ENCODE measurements at regions not wholly inside any gene's neighbourhood (a gene's known extent, or its start where the extent isn't known, plus 50 kb on each side); places are given as distances from the start of the nearest gene placed in this dataset.

- TF ChIP-seq CTCF (IDR thresholded peaks at IDR 0.05; ENCODE audit: low read depth, low read length) = no peak
- Histone ChIP-seq H3K9me3 (ENCODE audit: low read depth) (no peaks in the 10 kb centered on the region), H3K27me3 (no peaks in the 10 kb centered on the region), H3K36me3 (no peaks in the 10 kb centered on the region), H3K4me3 (no peak overlapping the region), H3K4me1 (ENCODE audit: low read depth) (no peaks in the 10 kb centered on the region), H3K27ac (no peak overlapping the region)
- DNase-seq (ENCODE audit: low read depth in 1 of 2, low spot score in 1 of 2) = peak in 1 of 2 donors; percentile 20
Measured at GRCh38 chr10:62732841-62733653, 71.5 kb upstream of the ADO start.

- H3K4me3 ChIP-seq = no peak overlapping the region
- no peak overlapping the region for H3K27ac ChIP-seq
- no peaks in the 10 kb centered on the region for H3K4me1 ChIP-seq (ENCODE audit: low read depth)
- no peak for TF ChIP-seq CTCF (IDR thresholded peaks at IDR 0.05; ENCODE audit: low read depth, low read length)
- H3K36me3 ChIP-seq = no peaks in the 10 kb centered on the region
- peak in 1 of 2 donors; percentile 40 for DNase-seq (ENCODE audit: low read depth in 1 of 2, low spot score in 1 of 2)
- H3K9me3 ChIP-seq (ENCODE audit: low read depth) = no peaks in the 10 kb centered on the region
- H3K27me3 ChIP-seq = no peaks in the 10 kb centered on the region
Measured at GRCh38 chr10:62733654-62734293, 70.7 kb upstream of the ADO start.

GRCh38 chr10:62734781-62735463 is 69.6 kb upstream of the ADO start:
- H3K9me3 ChIP-seq (ENCODE audit: low read depth) = no peaks in the 10 kb centered on the region
- TF ChIP-seq CTCF (IDR thresholded peaks at IDR 0.05; ENCODE audit: low read depth, low read length) = no peak

DNA sequence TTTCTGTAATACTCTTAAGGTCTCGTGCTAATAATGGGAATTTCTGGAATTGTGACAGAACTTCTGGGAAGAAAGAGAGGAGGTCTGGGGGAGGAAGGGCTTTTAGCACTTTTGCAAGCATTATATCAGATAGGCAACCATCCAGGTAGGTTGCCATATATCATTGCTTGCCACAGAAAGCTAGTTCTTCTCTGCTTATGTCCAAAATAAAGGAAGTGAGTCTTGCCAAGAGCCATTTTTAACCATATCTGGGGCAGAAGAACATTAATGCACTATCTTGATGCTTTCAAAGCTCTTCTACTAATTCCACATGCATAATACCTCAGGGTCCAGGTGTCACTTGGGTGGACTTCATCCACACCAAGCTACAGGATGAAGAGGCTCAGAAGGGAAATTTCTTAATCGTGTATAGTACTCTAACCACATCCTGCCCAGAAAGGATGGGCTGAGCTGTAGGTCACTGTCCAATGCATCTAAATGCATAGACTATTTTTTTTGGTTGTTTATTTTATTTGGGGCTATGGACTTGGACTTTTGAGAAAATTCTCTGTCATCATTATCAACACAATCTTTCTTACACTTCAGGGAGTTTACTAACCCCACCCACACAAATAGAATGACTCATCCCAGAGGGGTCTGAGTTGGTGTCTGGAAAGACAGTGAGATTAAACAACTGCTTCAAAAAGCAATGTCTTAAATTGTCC is 68.9 kb upstream of the ADO start:
- H3K4me3 ChIP-seq = no peak overlapping the region
- H3K27me3 ChIP-seq = no peaks in the 10 kb centered on the region

More at GRCh38 chr10:62734781-62735463, 69.6 kb upstream of the ADO start:
- no peaks in the 10 kb centered on the region for H3K27me3 ChIP-seq
- no peaks in the 10 kb centered on the region for H3K36me3 ChIP-seq
- no peak overlapping the region for H3K27ac ChIP-seq
- H3K4me3 ChIP-seq = no peak overlapping the region
- no peak for DNase-seq (ENCODE audit: low read depth in 1 of 2, low spot score in 1 of 2)
- H3K4me1 ChIP-seq (ENCODE audit: low read depth) = no peaks in the 10 kb centered on the region

More for the DNA sequence above, 68.9 kb upstream of the ADO start:
- H3K27ac ChIP-seq = no peak overlapping the region
- peak in 1 of 2 donors; percentile 81 for DNase-seq (ENCODE audit: low read depth in 1 of 2, low spot score in 1 of 2)
- H3K4me1 ChIP-seq (ENCODE audit: low read depth) = no peaks in the 10 kb centered on the region
- no peaks in the 10 kb centered on the region for H3K9me3 ChIP-seq (ENCODE audit: low read depth)
- no peak for TF ChIP-seq CTCF (IDR thresholded peaks at IDR 0.05; ENCODE audit: low read depth, low read length)
- H3K36me3 ChIP-seq = no peaks in the 10 kb centered on the region
